HFFc6 (cell line): ENCODE measurements at regions not wholly inside any gene's neighbourhood (a gene's known extent, or its start where the extent isn't known, plus 50 kb on each side); places are given as distances from the start of the nearest gene placed in this dataset.

Source experiments
- DNase-seq: peaks from one replicate; pipeline ENCODE4 v3.0.0-alpha.2; 2018
- H3K27ac Mint-ChIP-seq: 2 replicates; pipeline ENCODE4 v1.8.0; 2020; ENCODE audit warnings: mild to moderate bottlenecking, mixed read lengths
- H3K27me3 Mint-ChIP-seq: 2 replicates; pipeline ENCODE4 v1.8.0; 2021; ENCODE audit warnings: mild to moderate bottlenecking, moderate library complexity, mixed read lengths; ENCODE audit not compliant: insufficient read depth
- H3K36me3 Mint-ChIP-seq: 2 replicates; pipeline ENCODE4 v1.8.0; 2021; ENCODE audit warnings: low read depth, mixed read lengths
- H3K4me1 Mint-ChIP-seq: 2 replicates; pipeline ENCODE4 v1.8.0; 2020; ENCODE audit warnings: low read depth, mixed read lengths
- H3K4me3 Mint-ChIP-seq: 2 replicates; pipeline ENCODE4 v1.8.0; 2020; ENCODE audit warnings: mild to moderate bottlenecking, moderate library complexity, mixed read lengths
- H3K9me3 Mint-ChIP-seq: 2 replicates; pipeline ENCODE4 v1.8.0; 2020; ENCODE audit warnings: mild to moderate bottlenecking, mixed read lengths
- TF ChIP-seq, protein P1 (sequence below): fragments of 200-600 bp; sonication (generic); IDR thresholded peaks from 2 replicates; pipeline ENCODE4 v1.5.0; 2021; ENCODE audit warnings: antibody characterized with exemption, mild to moderate bottlenecking

DNA sequence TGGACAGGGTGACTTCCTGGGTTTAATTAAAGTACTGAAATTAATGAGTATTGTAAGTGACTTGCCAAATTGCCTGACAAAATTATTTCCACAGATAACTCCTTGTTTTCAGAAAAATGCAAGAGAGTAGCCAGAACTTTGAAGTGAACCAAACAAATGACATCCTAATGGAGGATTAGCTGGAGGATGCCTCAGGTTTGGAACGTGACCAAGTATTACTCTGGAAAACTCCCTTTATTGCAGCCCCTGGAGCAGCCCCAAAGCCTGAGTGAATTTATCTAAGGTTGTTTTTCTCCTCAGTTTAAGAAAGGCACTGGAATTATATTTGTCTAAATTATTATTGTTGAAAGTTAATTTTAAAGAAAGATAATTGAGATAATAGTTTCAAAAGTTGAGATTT, 343.6 kb upstream of the MTNR1B start:
- Mint-ChIP-seq H3K4me3 (no peak overlapping the region), H3K27ac (no peak overlapping the region), H3K36me3 (no peaks in the 10 kb centered on the region; the same call in 1 of the 2 replicates), H3K4me1 (no peaks in the 10 kb centered on the region), H3K27me3 (no peaks in the 10 kb centered on the region), H3K9me3 (peaks cover 28% of the 10 kb centered on the region)
- TF ChIP-seq, protein P1, sequence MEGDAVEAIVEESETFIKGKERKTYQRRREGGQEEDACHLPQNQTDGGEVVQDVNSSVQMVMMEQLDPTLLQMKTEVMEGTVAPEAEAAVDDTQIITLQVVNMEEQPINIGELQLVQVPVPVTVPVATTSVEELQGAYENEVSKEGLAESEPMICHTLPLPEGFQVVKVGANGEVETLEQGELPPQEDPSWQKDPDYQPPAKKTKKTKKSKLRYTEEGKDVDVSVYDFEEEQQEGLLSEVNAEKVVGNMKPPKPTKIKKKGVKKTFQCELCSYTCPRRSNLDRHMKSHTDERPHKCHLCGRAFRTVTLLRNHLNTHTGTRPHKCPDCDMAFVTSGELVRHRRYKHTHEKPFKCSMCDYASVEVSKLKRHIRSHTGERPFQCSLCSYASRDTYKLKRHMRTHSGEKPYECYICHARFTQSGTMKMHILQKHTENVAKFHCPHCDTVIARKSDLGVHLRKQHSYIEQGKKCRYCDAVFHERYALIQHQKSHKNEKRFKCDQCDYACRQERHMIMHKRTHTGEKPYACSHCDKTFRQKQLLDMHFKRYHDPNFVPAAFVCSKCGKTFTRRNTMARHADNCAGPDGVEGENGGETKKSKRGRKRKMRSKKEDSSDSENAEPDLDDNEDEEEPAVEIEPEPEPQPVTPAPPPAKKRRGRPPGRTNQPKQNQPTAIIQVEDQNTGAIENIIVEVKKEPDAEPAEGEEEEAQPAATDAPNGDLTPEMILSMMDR: no peak
- no peak for DNase-seq

DNA sequence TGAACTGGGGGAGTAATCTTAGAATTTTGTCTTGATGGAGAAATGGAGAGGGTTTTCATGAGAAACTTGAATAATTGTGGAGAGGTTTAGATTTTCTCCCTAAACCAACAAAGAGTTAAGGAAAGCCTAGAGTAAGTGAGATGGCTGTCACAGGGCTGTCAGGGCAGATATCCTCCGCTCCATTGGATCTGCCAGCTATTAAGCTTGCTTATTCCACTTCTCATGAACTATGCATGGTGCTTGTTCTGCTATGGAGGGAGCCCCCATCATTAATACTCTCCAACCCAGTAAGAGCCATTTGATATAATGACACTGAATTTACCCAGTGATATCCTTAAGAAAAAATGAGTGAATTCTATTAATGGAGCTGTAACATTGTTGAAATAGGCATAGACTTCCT, 342.8 kb upstream of the MTNR1B start:
- TF ChIP-seq, protein P1: no peak

DNA sequence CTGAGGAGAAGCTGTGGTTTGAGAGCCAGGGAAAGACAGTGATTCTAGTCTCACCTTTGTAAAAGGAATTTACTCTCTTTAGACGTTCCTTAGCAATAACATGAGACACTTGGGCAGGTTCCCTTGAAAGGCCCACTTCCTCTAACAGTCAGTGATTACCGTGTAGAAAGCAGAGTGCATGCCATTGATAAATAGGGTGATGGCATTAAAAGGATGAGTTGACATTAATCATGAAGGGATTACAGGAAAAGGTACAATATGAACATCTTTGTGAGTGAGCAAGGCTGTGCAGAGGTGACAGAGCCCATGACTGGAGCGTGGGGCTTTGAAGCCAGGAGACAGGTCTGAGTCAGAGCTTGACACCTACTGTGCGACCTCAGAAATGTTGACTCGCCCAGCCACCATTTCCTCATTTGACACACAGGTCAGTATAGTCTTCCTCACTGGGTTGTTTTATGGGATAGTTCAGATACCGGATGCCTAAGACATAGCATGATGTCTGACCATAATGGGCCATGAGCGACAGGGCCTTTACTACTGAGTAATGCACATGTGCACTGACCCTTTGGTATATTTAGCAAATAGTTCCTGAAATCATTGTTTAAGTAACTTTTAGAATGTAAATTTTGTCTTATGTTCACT, 341.7 kb upstream of the MTNR1B start:
- Mint-ChIP-seq H3K4me3 (no peak overlapping the region), H3K27ac (no peak overlapping the region), H3K9me3 (peaks cover 40% of the 10 kb centered on the region), H3K27me3 (no peaks in the 10 kb centered on the region), H3K36me3 (no peaks in the 10 kb centered on the region), H3K4me1 (no peaks in the 10 kb centered on the region)
- peak; percentile 4 for DNase-seq
- TF ChIP-seq, protein P1: no peak

More for the DNA sequence above, 342.8 kb upstream of the MTNR1B start:
- Mint-ChIP-seq H3K4me1 (no peaks in the 10 kb centered on the region), H3K36me3 (no peaks in the 10 kb centered on the region; the same call in 1 of the 2 replicates), H3K27ac (no peak overlapping the region), H3K27me3 (no peaks in the 10 kb centered on the region), H3K4me3 (no peak overlapping the region), H3K9me3 (peaks cover 33% of the 10 kb centered on the region)
- no peak for DNase-seq

DNA sequence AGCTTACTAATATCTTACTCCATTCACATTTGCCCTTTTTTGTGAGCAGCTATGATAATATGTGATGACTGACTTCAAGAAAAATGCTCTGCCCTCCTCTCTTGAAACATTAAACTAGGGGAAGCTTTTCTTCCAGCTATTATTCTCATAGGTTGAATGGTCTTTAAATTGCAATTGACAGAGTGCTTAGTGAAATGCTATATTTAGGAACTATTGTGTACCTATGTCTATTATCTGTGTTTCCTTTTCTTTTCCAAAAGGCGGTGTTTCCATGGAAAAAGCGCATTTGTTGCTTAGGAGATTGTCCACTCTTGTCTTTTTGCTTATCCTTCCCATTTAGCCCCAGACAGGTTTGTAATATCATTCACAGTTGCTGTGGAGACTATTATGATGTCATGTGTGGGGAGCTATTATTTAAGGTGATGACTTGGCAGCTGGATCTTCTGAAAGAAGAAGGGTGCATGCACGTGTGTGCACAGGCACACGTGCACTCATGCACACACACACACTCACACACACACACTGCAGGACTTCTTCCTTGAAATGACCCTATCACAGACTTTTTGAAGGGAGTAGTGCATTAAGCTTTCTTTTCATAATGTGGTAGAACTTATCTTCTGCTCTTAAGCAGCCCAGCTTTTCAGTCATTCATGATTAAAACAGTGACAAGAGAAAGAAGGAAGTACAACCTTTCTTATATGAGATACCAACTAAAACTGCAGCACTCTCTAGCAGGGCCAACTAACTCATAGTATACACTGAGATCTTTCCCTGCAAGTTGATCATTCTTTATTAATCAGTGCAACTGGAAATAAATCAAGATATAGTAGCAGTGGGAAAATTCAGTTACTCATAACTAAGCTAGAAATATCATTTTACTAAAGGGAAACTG, 340.8 kb upstream of the MTNR1B start:
- Mint-ChIP-seq H3K27ac (peak overlapping the region; percentile 27; the same call in 1 of the 2 replicates), H3K9me3 (peaks cover 38% of the 10 kb centered on the region), H3K4me1 (no peaks in the 10 kb centered on the region), H3K36me3 (no peaks in the 10 kb centered on the region), H3K4me3 (no peak overlapping the region), H3K27me3 (no peaks in the 10 kb centered on the region)
- TF ChIP-seq, protein P1: no peak
- peak; percentile 9 for DNase-seq

DNA sequence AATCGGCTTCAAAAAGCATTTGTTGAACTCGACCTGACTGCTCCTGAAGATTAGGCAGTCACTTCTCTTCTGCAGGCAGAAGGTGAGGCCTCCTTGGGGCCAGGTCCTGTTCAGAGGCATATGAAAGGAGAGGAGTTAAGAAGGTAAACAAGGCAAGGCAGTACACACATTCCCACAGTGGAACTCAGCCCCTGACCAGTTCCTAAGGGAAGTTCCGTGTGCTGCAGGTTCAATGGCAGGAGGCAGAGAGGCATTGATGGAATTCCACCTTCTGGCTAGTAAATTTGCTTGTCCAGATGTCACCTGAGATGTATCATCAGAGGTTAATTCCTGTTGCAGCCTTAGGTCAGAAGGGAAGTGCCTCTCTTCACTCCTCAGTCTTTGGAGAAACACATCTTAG, 337.0 kb upstream of the MTNR1B start:
- Mint-ChIP-seq H3K36me3 (no peaks in the 10 kb centered on the region), H3K27me3 (no peaks in the 10 kb centered on the region), H3K4me1 (no peaks in the 10 kb centered on the region), H3K27ac (no peak overlapping the region), H3K9me3 (peaks cover 45% of the 10 kb centered on the region), H3K4me3 (no peak overlapping the region)
- no peak for DNase-seq
- TF ChIP-seq, protein P1: no peak
